GM12892 (cell line): ENCODE measurements at regions not wholly inside any gene's neighbourhood (a gene's known extent, or its start where the extent isn't known, plus 50 kb on each side); places are given as distances from the start of the nearest gene placed in this dataset.

Experiments used
- DNase-seq: peaks from one replicate; pipeline ENCODE4 v3.0.0; 2011; ENCODE audit not compliant: insufficient read length
- FAIRE-seq: peaks from 2 replicates; lab custom pipeline; 2011; peaks lifted over from hg19 to GRCh38; lab: Jason Lieb, UNC
- POLR2A ChIP-seq: IDR thresholded peaks from 2 replicates; pipeline ENCODE4 v1.6.1; 2011; ENCODE audit warnings: low read depth, low read length, control low read depth
- POLR2AphosphoS5 ChIP-seq: IDR thresholded peaks from 2 replicates; pipeline ENCODE4 v1.6.1; 2011; ENCODE audit warnings: low read depth, low read length, control low read depth
- TAF1 ChIP-seq: IDR thresholded peaks from 2 replicates; pipeline ENCODE4 v1.6.1; 2011; ENCODE audit warnings: low read depth, mild to moderate bottlenecking, control low read depth, low read length, borderline replicate concordance

- FAIRE-seq (no peak), DNase-seq (no peak)
- no peak for TF ChIP-seq TAF1
- no peak for TF ChIP-seq POLR2A
- TF ChIP-seq POLR2AphosphoS5 = no peak
These were observed 213.2 kb upstream of the PLSCR5 start for GRCh38 chr3:146818301-146818700.

GRCh38 chr3:146817704-146818103 is 212.6 kb upstream of the PLSCR5 start:
- DNase-seq (no peak), FAIRE-seq (no peak)
- no peak for TF ChIP-seq POLR2A

GRCh38 chr3:146814601-146815315 is 209.6 kb upstream of the PLSCR5 start:
- no peak for DNase-seq
- TF ChIP-seq POLR2AphosphoS5 = no peak
- no peak for TF ChIP-seq POLR2A
- TF ChIP-seq TAF1 = no peak
- no peak for FAIRE-seq

- no peak for DNase-seq
- no peak for FAIRE-seq
- TF ChIP-seq TAF1 (no peak), POLR2A (no peak), POLR2AphosphoS5 (no peak)
These were observed 208.3 kb upstream of the PLSCR5 start for GRCh38 chr3:146813496-146813895.

- DNase-seq (no peak), FAIRE-seq (no peak)
- TF ChIP-seq POLR2AphosphoS5 (no peak), TAF1 (no peak), POLR2A (no peak)
These were observed 198.6 kb upstream of the PLSCR5 start for GRCh38 chr3:146803745-146804144.

GRCh38 chr3:146801492-146801891 is 196.3 kb upstream of the PLSCR5 start:
- no peak for DNase-seq
- no peak for FAIRE-seq
- TF ChIP-seq POLR2AphosphoS5 (no peak), POLR2A (no peak), TAF1 (no peak)

GRCh38 chr3:146800484-146800883 is 195.3 kb upstream of the PLSCR5 start:
- no peak for DNase-seq
- no peak for TF ChIP-seq POLR2AphosphoS5
- no peak for TF ChIP-seq POLR2A
- no peak for TF ChIP-seq TAF1
- FAIRE-seq = no peak

- TF ChIP-seq POLR2A = no peak
- no peak for TF ChIP-seq POLR2AphosphoS5
- no peak for TF ChIP-seq TAF1
- no peak for DNase-seq
- FAIRE-seq = no peak
These were observed 190.9 kb upstream of the PLSCR5 start for GRCh38 chr3:146796078-146796477.

GRCh38 chr3:146783446-146783845 is 178.3 kb upstream of the PLSCR5 start:
- FAIRE-seq (no peak), DNase-seq (no peak)
- TF ChIP-seq TAF1 (no peak), POLR2A (no peak), POLR2AphosphoS5 (no peak)

- DNase-seq (no peak), FAIRE-seq (no peak)
- TF ChIP-seq POLR2AphosphoS5 = no peak
- TF ChIP-seq TAF1 = no peak
- TF ChIP-seq POLR2A = no peak
These were observed 176.5 kb upstream of the PLSCR5 start for GRCh38 chr3:146781606-146782005.

GRCh38 chr3:146781059-146781458 is 175.9 kb upstream of the PLSCR5 start:
- FAIRE-seq = no peak
- no peak for TF ChIP-seq POLR2AphosphoS5
- TF ChIP-seq POLR2A = no peak
- TF ChIP-seq TAF1 = no peak
- DNase-seq = no peak

GRCh38 chr3:146780251-146780650 is 175.1 kb upstream of the PLSCR5 start:
- FAIRE-seq = no peak
- DNase-seq = no peak
- no peak for TF ChIP-seq POLR2AphosphoS5
- TF ChIP-seq TAF1 = no peak
- no peak for TF ChIP-seq POLR2A

- TF ChIP-seq POLR2AphosphoS5 (no peak), POLR2A (no peak), TAF1 (no peak)
- DNase-seq (no peak), FAIRE-seq (no peak)
These were observed 172.8 kb upstream of the PLSCR5 start for GRCh38 chr3:146777941-146778340.
